DMS114 treated with DMSO at 0.1 percent for 48 hours (cell line): ENCODE measurements at regions not wholly inside any gene's neighbourhood (a gene's known extent, or its start where the extent isn't known, plus 50 kb on each side); places are given as distances from the start of the nearest gene placed in this dataset.

Experiments used
- DNase-seq: peaks from one replicate; lab custom pipeline; 2025; ENCODE audit not compliant: unreplicated experiment; lab: John Stamatoyannopoulos, UW

DNA sequence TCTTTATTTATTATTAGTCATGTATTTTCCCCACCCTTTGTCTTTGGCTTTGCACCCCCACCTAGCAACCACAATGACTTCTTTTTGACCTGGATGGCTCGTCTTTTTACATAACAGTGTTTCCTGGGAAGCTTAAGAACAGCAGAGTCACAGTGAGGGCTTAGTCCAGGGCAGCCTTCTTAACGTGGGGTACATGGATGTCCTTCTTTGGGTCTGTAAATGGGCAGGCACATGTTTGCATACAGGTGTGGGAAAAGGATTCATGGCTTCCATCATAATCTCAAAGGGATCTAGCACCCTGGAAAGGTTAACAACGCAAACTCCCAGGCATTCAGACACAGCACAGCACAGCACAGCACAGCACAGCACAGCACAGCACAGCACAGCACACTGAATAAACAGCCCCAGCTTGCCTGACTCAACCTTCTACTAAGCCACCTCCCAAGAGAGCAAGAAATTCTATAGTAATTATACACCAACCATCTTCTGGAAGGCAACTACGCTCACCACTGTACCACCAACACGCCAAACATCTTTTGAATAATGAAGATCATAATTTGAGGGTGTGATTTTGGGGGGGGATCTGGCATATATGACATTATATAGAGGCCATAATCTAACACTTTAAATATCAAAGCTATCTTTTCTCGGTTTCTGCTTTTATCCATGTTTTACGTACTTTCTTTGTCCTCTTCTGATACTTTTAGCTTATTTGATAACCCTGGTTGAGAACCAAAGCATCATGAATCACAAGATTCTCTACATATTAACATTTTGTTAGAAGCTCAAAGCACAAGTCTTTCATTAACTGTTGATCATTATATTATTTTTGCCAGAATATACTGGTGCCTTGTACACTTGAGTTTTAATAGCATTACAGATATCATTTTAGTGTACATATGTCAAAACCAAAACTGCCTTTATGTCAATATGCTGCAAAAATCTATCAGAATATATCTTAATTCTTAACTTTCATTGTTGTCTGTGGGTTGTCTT, 177.2 kb upstream of the KLF14 start:
- DNase-seq: no peak

DNA sequence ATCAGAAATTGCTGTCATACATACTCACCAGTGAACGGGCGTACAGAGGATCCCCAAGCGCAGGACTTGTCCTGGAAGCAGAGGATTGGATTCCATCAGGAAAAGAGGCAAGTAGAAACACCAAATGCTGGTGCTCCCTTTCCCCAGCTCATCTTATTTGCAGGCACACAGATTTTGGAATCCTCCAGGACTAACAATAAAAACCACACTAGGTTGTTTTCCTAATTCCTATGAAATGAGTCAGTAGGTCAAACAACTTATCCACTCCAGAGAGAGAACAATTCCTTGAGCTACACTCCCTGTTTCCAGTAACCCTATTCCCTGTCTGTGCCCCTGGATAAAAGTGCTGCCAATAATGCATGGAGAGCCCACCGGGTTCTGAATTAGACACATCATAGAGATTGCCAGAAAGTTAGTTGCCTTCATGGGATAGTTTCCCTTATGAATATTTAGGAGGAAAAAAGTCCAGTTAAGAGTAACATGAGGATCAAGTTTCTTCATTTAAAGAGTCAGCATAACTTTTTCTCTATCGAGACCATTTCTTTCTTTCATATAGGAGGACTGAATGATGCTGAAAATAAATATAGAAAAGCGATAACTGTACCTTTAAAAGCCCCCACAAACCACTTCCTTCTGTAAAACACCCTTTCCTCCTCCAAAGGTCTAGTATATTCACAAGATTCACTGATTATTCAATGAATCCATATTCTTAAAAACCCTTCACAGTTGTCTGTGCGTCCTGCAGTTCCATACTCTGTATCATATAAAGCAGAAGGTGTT, 178.3 kb upstream of the KLF14 start:
- no peak for DNase-seq

DNA sequence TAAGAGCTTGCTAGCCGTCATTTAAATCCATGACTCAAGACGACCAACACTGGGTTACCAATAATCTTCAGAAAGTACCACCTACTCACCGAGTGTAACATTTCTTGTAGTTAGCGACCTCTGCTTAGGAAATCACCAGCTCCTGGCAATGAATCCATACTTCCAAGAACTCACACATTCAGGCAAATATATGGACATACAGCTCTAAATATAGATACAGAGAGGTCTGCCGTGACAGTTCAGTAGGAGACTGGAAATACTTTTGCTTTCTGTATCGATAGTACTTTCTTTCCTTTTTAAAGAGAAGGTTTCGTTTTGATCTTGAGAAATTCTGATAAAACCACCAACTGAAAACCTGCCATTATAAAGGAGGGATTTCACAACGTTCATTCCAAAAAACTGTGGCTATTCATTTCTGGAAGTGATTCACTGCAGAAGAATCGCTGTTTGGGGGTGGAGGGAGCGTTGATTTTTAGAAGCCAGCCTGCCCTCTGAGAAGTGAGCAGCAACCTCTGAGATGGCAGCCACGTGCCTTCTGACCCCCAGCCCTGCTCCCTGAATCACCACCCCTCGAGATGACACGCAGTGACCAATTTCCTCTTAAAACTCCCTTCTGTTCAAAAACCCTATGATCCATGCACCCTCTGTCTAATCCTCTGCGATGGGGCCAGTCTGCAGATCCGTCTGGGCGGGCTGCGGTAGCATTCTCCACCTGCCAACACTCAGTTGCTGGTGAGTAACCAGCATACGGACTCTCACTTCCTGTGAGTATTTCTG, 179.0 kb upstream of the KLF14 start:
- DNase-seq: no peak

DNA sequence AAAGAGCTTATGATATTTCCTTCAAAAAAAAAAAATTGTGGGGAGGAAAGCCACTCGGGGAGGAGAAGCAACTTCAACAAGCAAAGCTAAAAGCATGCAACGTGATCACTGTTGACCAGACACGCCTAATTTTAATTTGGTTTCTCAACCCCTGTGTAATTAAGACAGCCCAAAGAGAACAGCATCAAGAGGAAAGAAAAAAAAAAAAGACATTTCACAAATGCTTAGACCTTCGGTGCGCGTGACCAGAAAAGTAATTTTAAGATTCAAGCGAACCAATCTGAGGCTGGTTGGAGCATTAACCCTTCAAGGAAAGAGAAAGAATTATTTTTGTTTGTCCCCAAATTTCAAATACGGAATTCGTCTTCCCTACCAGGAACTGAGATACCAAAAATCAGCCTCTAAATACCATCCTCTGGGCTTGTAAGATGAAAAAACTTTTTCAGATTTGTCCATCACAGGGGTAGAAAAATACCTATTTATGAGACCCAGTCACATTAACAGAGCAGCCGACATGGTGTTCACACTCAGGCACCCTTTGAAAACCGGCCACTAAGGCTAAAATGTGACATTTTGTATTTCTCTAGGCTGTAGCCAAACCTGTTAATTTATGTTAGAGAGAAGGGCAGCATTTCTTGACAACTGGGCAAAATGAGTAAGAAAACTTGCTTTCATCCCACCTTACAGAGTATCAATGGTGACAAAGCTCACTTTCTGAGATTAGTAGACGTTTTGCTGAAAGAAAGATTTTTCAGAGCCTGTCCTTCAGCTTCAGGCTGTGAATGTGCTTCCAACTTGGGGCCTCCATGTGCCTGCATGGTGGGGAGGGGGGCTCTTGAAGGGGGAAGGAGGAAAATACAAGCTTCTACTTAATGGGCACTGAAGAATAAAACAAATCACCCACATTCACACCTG, 179.9 kb upstream of the KLF14 start:
- no peak for DNase-seq

DNA sequence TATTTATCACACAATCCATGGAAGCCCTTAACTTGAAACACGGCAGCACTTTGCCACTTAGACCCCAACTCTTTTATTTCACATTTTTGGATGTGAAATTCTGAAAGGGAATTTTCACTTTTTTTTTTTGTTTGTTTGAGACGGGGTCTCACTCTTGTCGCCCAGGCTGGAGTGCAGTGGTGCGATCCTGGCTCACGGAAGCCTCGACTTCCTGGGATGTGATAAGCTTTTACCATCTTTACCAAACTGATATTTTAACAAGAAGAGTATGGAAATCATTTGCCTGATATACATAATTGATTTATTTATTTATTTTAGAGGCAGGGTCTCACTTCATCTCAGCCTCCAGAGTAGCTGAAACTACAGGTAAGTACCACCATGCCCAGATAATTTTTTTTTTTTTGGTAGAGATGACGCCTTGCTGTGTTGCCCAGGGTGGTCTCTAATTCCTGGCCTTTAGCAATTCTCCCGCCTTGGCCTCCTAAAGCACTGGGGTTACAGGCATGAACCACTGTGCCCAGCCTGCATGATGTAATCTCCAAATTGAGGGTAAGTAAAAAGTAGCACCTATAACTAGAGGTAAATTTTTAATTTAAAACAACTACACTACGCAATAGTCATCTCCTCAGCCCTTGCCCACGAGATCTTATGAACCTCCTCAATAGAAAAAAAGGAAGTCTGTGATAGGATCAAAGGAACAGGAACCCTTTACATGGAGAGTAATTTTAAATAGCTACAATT, 180.7 kb upstream of the KLF14 start:
- no peak for DNase-seq

DNA sequence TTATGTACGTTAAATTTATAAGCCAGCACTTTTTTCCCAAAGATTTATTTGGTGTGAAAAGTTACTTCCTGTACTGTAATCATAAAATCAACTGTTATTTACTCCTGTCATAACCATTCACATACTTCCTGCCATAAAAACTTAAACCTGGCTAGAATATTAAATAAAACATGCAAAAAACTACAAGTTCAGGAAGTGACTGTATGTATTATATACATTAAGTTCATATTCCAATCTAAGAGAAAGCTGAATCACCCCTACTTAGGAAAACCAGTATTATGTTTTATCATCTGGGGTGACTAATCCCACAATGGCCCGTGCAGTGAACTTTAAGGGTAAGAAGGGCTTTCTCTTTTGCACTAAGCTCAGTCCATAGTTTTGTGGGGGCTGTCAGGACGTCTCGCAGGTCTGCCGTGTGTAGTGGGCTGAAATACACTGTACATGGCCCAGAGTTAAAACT, 183.7 kb upstream of the KLF14 start:
- DNase-seq: no peak

DNA sequence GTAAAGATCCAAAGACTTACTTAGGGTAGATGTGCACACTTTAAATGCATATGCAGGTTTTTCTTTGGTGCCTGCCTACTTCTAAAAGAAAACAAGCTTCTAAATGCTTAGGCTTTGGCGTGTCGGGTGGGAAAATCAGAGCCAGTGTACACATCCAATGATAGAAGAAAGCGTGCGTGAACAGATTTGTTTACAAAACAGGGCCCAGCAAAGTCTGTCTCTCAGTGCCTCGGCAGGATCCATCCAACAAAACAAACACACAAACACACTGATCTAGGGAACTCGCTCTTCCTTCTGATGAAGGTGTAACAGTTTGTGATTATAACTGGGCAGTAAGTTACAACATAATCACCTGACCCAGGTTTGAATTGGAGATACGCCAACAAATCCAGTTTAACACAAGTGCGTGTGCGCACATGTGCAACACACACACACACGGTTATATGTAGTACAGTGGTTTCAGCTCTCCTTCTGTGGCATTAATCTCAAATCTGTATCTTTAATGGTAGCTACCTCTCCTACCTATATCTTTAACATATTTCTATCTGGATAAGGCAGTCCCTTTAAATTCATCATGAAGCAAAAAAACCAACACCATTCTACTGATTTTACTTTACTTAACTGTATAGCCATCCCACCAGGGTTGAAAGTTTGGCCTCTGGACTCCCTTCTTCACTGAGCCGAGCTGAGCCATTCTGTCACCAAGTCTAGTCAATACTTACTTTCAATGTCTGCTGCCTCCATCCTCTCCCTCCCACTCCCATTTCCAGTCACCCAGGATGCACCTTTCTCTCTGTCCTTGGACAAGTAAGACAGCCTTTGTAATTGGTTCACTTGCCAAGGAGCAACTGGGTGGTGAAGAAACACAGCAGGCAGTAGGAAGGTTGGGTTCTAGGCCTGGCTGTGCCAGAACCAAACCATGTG, 184.4 kb upstream of the KLF14 start:
- no peak for DNase-seq

DNA sequence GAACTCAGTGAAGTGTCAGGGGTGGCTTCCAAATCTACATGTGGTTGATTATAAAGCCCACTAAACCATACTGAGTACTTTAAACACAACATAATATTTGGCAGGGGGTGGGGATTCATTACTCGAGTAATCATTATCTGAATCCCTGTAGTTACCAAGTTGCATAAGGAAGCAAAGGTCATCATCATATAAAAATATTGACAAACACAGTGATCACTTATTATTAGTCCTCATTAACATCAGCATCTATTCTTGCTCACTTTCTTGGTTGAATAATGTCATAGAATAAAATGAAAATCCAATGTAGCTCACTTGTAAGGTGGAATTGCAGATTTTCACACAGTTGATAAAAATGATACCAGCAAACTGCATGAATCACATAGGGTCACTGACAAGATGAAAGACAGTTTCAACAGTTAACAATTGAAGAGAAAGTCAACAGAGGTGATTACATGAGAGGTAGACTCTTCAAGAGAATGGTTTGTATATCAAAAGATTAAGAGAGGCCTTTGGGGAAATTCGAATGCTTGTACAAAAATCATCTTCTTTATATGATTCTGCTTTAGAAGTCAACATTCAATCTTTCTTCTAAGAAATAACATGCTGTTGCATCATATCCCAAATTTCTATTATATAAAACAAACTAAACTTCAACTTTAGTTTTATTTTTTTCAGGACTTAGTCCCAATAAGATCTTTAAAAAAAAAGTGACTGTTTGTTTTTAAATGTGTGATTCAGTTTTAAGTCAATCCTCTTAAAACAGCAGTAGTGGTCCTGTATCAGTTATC, 185.5 kb upstream of the KLF14 start:
- no peak for DNase-seq

DNA sequence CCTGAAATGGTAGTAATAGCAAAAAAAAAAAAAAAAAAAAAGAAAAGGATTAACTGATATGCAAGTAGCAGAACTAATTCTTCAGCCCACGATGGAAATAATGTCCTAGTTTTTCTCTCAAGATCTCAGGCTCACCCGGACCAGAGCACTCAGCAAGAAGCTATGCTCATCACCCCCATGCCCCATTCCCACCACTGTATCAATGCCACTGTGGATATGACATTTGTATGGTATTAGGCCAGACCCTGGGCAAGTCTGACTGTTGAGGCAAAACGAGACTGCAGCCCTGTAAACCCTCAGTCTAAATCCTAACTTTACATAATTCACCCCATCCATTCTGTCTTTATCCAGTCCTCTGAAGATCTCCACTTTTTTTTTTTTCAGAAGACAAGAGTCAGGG, 186.1 kb upstream of the KLF14 start:
- no peak for DNase-seq

DNA sequence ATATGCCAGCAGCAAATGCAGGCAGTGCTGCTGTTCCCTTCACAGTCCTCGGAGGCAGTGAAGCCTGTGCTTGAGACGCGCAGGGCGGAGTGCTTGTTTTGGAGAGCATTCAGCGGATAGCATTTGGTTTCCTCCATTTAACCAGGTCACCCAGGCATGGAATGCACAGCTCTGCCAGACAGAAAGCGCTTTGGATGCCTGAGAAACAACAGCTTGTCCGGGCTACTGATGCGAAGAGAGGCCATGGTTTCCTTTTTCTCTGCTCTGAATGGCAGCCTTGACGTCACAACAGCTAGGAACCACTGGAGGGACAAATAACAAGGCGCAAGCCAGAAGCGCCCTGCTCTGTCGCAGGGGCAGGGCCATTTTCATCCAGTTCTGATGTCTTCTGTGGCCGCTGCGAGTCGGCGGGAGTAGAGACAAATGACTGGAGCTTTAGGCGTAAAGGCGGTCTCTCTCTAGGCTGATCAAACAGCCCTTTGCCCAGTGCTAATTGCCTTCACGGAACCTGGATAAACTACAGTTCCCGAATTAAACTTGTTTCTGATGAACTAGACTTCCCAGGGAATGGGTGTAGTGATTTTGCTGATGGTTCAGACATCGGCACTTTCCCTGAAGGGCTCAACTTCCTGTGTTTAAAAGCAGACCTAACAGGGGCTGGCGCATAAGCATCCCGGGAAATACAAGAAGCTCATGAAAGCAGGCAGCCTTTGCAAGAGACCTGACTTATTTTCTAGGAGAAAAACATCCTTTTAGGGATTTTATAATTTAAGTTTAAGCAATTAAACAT, 187.6 kb upstream of the KLF14 start:
- DNase-seq: no peak

DNA sequence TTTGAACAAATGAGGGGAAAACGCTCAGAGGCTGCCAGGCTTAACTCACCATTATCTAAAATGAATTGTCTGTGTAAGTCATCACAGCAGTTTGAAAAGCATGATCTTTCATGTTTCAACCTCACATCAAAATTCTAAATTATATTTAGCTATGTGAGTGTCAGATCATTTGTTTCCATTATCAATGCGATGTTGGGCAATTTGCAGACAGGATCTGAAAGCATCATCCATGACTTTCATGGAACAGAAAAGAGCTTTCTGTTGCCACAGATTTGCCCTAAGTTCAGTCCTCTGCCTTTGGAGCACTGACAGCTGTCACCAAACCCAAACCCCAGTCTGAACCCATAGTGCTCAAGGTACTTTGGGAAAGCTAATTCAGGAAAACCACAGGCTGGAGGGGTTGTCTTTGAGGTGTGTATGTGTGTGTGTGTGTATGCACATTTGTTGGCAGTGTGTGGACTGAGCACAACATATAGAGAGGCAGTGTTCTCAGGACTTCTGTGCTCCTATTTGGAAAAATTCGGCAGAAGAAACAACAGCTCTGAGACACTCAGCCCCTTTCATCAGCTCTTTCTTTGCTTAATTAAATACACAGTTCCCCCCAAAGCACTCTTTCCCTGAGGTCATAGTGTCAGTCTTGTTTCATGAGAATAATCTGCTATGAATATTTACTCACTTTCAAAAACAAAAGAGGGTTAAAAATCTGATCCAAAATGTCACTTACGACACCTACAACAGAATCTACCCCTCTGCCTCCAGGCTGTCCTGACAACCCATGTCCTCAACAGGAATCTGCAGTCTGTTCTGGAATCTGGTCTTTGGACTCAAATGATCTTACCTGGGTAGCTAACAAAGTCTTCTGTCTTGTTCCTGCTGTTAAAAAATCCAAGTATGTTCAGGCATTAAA, 188.5 kb upstream of the KLF14 start:
- DNase-seq: no peak

DNA sequence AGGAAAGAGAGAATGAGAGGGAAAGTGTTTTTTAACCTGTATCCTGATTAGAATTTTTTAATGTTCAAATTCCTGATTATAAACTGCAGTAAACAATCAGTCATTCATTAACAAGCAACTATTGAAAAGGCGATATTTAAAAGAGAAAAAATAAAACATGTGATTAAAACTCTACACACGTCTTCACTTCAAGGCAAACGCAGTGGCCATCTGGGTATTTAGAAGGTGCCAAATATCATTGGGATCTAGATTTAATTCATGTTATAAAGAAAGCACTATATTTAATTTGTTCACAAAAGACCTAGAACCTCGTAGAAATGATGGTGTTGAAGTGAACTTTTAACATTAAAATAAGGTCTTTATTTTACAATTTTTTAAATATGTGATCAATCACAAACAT, 189.4 kb upstream of the KLF14 start:
- DNase-seq: no peak

DNA sequence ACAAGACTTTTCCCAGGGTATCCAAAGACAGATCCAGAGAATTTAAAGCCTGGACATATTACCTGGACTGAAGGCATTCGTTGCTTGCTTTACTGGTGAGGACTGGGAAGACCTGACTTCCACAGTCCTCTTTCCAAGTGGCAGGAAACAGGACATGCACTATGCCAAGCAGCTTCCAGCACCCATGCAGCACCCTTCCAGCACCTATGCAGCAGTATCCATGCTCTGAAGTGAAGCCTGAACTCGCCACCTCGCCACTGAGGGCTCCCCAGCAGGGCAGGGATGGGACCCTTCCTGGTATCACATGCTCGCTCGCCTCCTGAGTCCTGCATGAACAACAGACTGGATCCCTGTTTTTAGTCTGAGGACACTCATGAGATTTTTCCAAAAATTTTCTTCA, 189.9 kb upstream of the KLF14 start:
- DNase-seq: no peak

DNA sequence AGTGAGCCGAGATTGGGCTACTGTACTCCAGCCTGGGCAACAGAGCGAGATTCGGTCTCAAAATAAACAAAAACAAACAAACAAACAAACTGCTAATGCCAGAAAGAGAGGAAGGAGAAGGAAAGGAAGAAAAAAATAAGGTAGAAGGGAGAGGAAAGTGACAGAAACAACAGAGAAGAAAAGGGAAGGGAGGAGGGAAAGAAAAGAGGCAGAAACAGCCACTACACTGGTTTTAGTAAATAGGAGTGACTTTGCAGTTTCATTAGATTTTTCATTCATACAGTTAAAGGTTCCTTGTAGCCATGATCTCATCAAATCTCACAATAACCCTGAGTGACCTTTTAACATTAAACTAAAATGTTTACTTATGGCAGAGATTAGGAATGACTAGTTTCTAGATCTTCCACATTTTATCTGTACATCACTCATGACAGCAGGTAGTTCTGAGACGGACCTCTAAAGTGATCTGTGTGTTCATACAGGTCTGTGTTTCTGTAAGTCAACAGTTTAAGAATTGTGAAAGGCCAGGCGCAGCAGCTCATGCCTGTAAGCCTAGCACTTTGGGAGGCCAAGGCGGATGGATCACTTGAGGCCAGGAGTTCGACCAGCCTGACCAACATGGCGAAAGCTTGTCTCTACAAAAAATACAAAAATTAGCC, 191.3 kb upstream of the KLF14 start:
- no peak for DNase-seq

DNA sequence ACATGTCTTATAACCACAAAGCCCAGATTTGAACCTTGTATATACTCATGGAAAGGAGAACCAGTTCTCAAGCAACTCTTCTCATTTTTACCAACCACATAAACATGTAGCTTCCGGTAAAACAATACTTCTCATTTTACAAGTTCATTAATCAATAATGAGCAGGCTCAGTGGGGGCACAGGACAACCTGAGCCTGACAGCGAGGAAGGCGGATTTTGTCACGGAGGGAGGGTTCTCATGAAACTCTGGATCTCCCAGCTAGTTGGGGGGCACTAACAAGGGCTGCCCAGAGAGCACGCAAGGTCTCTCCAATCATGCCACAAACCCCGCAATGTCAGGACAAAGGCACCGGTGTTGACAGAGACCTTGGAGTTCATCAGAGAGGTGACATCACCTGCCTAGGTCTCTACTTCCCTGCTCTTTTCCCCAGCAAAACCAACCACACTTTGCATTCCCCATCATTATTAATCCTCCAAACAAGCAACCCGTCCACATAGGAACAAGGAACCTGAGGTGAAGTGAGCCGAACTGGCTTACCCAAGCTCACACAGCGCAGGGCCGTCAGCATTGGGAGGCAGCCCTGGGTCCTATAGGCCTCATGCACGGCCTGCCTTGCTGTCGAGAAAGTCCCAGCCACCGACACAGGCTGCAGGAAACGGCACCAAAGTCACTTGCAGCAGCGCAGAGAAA, 192.1 kb upstream of the KLF14 start:
- DNase-seq: no peak
